Thyroid gland (tissue), 4 donors: ENCODE measurements at regions not wholly inside any gene's neighbourhood (a gene's known extent, or its start where the extent isn't known, plus 50 kb on each side); places are given as distances from the start of the nearest gene placed in this dataset.

Experiments
- DNase-seq, 2 donors: peaks; one replicate each; pipeline ENCODE4 v3.0.0-alpha.2; 2019
- H3K27ac ChIP-seq, 3 donors: fragments of 200-600 bp; sonication (generic); 1 replicate in 2 of 3; 2 replicates in 1 of 3; pipeline ENCODE4 v1.5.1; 2016 to 2019; ENCODE audit warnings: mild to moderate bottlenecking in 1 of 3, moderate library complexity in 1 of 3
- H3K27me3 ChIP-seq: fragments of 200-600 bp; sonication (generic); one replicate; pipeline ENCODE4 v1.5.1; 2019
- H3K36me3 ChIP-seq, 2 donors: fragments of 200-600 bp; sonication (generic); one replicate each; pipeline ENCODE4 v1.5.1; 2016 to 2019
- H3K4me1 ChIP-seq, 2 donors: fragments of 200-600 bp; sonication (generic); one replicate each; pipeline ENCODE4 v1.5.1; 2017 to 2019
- H3K4me3 ChIP-seq, 3 donors: fragments of 200-600 bp; sonication (generic); replicated peaks in 1 of 3; 1 replicate in 2 of 3; 2 replicates in 1 of 3; pipeline ENCODE4 v1.5.1; 2016; ENCODE audit warnings: mild to moderate bottlenecking in 1 of 3
- H3K9me3 ChIP-seq: fragments of 200-600 bp; sonication (generic); one replicate; pipeline ENCODE4 v1.5.1; 2017
- CTCF ChIP-seq, 6 experiments: fragments of 200-600 bp in 3 of 6; fragments of 450-650 bp in 3 of 6; sonication (generic) in 3 of 6; IDR thresholded peaks; one replicate each; pipeline ENCODE4 v1.5.1; 2016 to 2019; ENCODE audit warnings: antibody characterized with exemption in 6 of 6, mild to moderate bottlenecking in 2 of 6, inconsistent platforms in 1 of 6, moderate library complexity in 1 of 6
- POLR2A ChIP-seq, 2 donors: fragments of 450-650 bp; IDR thresholded peaks; one replicate each; pipeline ENCODE4 v1.6.1; 2017; ENCODE audit warnings: antibody characterized with exemption in 2 of 2, mild to moderate bottlenecking in 2 of 2, moderate library complexity in 1 of 2
- WGBS, 2 donors: methylation state at CpG; one replicate each; pipeline ENCODE4 v1.1.5; 2017; 5-methylcytosine and 5-hydroxymethylcytosine counted together
- intact Hi-C: fragments of 100-400 bp; cut with DNase I; formaldehyde crosslinking; loops from one replicate; pipeline ENCODE4 v1.15.1; 2023

GRCh38 chr9:103730866-103731265 is 363.2 kb upstream of the SMC2 start:
- no peak overlapping the region for H3K27ac ChIP-seq
- no peak for TF ChIP-seq POLR2A (IDR thresholded peaks at IDR 0.05)
- TF ChIP-seq CTCF (IDR thresholded peaks at IDR 0.05) = no peak
- H3K27me3 ChIP-seq = no peaks in the 10 kb centered on the region
- no peak overlapping the region for H3K4me3 ChIP-seq
- WGBS, 2 donors = 70 to 76% methylated on average over 3 of the region's 3 CpGs
- intact Hi-C loops = no loop called here
- no peaks in the 10 kb centered on the region for H3K4me1 ChIP-seq
- H3K36me3 ChIP-seq = no peaks in the 10 kb centered on the region
- H3K9me3 ChIP-seq = no peaks in the 10 kb centered on the region
- no peak for DNase-seq

GRCh38 chr9:103731541-103731940 is 362.6 kb upstream of the SMC2 start:
- Histone ChIP-seq H3K36me3 (no peaks in the 10 kb centered on the region), H3K4me3 (no peak overlapping the region), H3K4me1 (no peaks in the 10 kb centered on the region), H3K9me3 (no peaks in the 10 kb centered on the region), H3K27me3 (no peaks in the 10 kb centered on the region), H3K27ac (no peak overlapping the region)
- no peak for DNase-seq
- 58 to 73% methylated on average over 2 of the region's 2 CpGs for WGBS, 2 donors
- intact Hi-C loops = no loop called here
- TF ChIP-seq POLR2A (IDR thresholded peaks at IDR 0.05) (no peak), CTCF (IDR thresholded peaks at IDR 0.05) (no peak)

GRCh38 chr9:103734471-103734870 is 359.6 kb upstream of the SMC2 start:
- WGBS, 2 donors = 69 to 70% methylated on average over 1 of the region's 1 CpG
- no peaks in the 10 kb centered on the region for H3K9me3 ChIP-seq
- no peaks in the 10 kb centered on the region for H3K4me1 ChIP-seq
- H3K27ac ChIP-seq = no peak overlapping the region
- DNase-seq = no peak
- no peaks in the 10 kb centered on the region for H3K36me3 ChIP-seq
- no peak overlapping the region for H3K4me3 ChIP-seq
- TF ChIP-seq POLR2A (IDR thresholded peaks at IDR 0.05) (no peak), CTCF (IDR thresholded peaks at IDR 0.05) (no peak)
- no peaks in the 10 kb centered on the region for H3K27me3 ChIP-seq
- intact Hi-C loops = no loop called here

- Histone ChIP-seq H3K36me3 (no peaks in the 10 kb centered on the region), H3K9me3 (no peaks in the 10 kb centered on the region), H3K4me3 (no peak overlapping the region), H3K4me1 (no peaks in the 10 kb centered on the region), H3K27ac (no peak overlapping the region), H3K27me3 (no peaks in the 10 kb centered on the region)
- TF ChIP-seq POLR2A (IDR thresholded peaks at IDR 0.05) (no peak), CTCF (IDR thresholded peaks at IDR 0.05) (no peak)
- intact Hi-C loops = no loop called here
- no peak for DNase-seq
- 69 to 80% methylated on average over 2 of the region's 2 CpGs for WGBS, 2 donors
These were observed 338.7 kb upstream of the SMC2 start for GRCh38 chr9:103755441-103755840.

GRCh38 chr9:103755986-103756385 is 338.1 kb upstream of the SMC2 start:
- no peak for DNase-seq
- Histone ChIP-seq H3K4me3 (no peak overlapping the region), H3K9me3 (no peaks in the 10 kb centered on the region), H3K4me1 (no peaks in the 10 kb centered on the region), H3K36me3 (no peaks in the 10 kb centered on the region), H3K27me3 (no peaks in the 10 kb centered on the region), H3K27ac (no peak overlapping the region)
- WGBS, 2 donors = 31 to 71% methylated on average over 1 of the region's 1 CpG
- intact Hi-C loops = no loop called here
- TF ChIP-seq CTCF (IDR thresholded peaks at IDR 0.05) (no peak), POLR2A (IDR thresholded peaks at IDR 0.05) (no peak)
